ENCODE measurements at regions not wholly inside any gene's neighbourhood (a gene's known extent, or its start where the extent isn't known, plus 50 kb on each side); places are given as distances from the start of the nearest gene placed in this dataset.

- no peaks in the 10 kb centered on the region for H3K27me3 ChIP-seq (ENCODE audit: insufficient read depth, low read depth)
These were observed 204.1 kb downstream of the TTC8 start for GRCh38 chr14:89028462-89029134.

DNA sequence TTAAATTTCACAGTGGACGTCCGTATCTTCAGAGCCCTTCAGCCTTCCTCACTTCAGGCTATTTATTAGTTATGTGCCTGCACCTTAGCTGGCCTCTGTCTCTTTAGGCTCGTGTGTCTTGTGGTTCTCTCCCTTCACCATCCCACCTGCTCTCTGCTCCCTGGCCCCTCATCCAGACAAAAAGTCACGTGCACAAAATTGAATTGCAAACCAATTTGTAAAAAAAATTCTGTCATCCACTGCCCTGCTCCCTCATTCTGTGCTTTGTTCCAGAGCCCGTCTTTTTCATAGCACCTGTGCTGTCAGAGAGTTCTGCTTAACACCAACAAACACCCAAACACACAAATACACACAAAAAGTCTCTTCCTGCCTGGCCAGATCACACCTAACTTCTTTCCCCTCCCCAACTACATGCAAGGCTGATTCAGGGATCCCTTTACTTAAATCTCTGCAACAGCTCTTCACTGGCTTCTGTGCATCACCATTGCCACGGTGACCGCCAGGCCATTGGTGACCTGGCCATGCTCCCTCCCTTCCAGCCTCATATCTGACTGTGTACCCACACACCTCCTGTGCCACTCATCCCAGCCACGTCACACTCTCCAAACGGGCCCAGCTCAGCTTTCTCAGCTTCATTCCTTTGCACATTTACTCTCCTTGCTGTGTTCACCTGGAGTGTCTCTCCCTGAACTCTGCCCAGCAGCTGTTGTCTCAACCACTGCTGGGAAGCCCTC is 205.7 kb downstream of the TTC8 start:
- no peaks in the 10 kb centered on the region for H3K36me3 ChIP-seq (ENCODE audit: insufficient read depth)
- no peaks in the 10 kb centered on the region for H3K27me3 ChIP-seq (ENCODE audit: insufficient read depth, low read depth)
- TF ChIP-seq, protein P1, sequence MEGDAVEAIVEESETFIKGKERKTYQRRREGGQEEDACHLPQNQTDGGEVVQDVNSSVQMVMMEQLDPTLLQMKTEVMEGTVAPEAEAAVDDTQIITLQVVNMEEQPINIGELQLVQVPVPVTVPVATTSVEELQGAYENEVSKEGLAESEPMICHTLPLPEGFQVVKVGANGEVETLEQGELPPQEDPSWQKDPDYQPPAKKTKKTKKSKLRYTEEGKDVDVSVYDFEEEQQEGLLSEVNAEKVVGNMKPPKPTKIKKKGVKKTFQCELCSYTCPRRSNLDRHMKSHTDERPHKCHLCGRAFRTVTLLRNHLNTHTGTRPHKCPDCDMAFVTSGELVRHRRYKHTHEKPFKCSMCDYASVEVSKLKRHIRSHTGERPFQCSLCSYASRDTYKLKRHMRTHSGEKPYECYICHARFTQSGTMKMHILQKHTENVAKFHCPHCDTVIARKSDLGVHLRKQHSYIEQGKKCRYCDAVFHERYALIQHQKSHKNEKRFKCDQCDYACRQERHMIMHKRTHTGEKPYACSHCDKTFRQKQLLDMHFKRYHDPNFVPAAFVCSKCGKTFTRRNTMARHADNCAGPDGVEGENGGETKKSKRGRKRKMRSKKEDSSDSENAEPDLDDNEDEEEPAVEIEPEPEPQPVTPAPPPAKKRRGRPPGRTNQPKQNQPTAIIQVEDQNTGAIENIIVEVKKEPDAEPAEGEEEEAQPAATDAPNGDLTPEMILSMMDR (conservative IDR thresholded peaks at IDR 0.05; ENCODE audit: low read depth, low read length), result no peak
- H3K79me2 ChIP-seq (ENCODE audit: insufficient read depth, low read depth), result no peaks in the 10 kb centered on the region
- no peak overlapping the region for H3K4me3 ChIP-seq (IDR thresholded peaks at IDR 0.05; ENCODE audit: insufficient read depth, low read depth, low read length)
- H3K9ac ChIP-seq, result no peak overlapping the region
- no peak overlapping the region for H3K27ac ChIP-seq
- no peaks in the 10 kb centered on the region for H3K4me1 ChIP-seq (ENCODE audit: low read depth, poor library complexity, severe bottlenecking)
- H4K20me1 ChIP-seq (ENCODE audit: insufficient read depth), result no peaks in the 10 kb centered on the region
- H2AFZ ChIP-seq (ENCODE audit: low read depth), result no peak overlapping the region
- H3K4me2 ChIP-seq, result no peak overlapping the region

More at GRCh38 chr14:89028462-89029134, 204.1 kb downstream of the TTC8 start:
- H3K27ac ChIP-seq, result no peak overlapping the region
- no peak overlapping the region for H3K4me2 ChIP-seq
- H3K79me2 ChIP-seq (ENCODE audit: insufficient read depth, low read depth), result no peaks in the 10 kb centered on the region
- no peak overlapping the region for H3K9ac ChIP-seq
- H3K36me3 ChIP-seq (ENCODE audit: insufficient read depth), result no peaks in the 10 kb centered on the region
- no peaks in the 10 kb centered on the region for H3K4me1 ChIP-seq (ENCODE audit: low read depth, poor library complexity, severe bottlenecking)
- no peaks in the 10 kb centered on the region for H4K20me1 ChIP-seq (ENCODE audit: insufficient read depth)
- no peak overlapping the region for H3K4me3 ChIP-seq (IDR thresholded peaks at IDR 0.05; ENCODE audit: insufficient read depth, low read depth, low read length)
- H2AFZ ChIP-seq (ENCODE audit: low read depth), result no peak overlapping the region
- TF ChIP-seq, protein P1 (conservative IDR thresholded peaks at IDR 0.05; ENCODE audit: low read depth, low read length), result no peak

DNA sequence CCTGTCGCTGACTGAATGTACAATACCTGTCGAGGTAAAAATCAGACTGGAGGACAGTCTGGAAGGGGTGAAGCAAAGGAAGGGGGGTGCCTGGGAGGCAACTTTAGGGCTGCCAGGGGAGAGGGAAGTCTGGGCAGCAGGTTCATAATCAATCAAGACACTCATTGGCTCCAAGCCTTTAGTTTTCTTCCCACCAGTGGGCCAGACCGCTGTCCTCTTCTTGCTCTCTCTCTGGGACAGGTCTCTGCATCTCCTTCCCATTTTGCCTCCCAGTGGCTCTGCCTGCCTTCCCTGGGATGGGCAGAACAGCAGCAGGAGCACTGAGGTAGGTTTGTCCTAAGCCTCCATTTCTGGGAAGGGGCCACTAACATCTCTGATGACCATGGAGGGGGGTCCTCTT is 206.5 kb downstream of the TTC8 start:
- no peaks in the 10 kb centered on the region for H3K79me2 ChIP-seq (ENCODE audit: insufficient read depth, low read depth)
- H3K27ac ChIP-seq, result no peak overlapping the region
- H2AFZ ChIP-seq (ENCODE audit: low read depth), result no peak overlapping the region
- H4K20me1 ChIP-seq (ENCODE audit: insufficient read depth), result no peaks in the 10 kb centered on the region
- TF ChIP-seq, protein P1 (conservative IDR thresholded peaks at IDR 0.05; ENCODE audit: low read depth, low read length), result no peak
- H3K27me3 ChIP-seq (ENCODE audit: insufficient read depth, low read depth), result no peaks in the 10 kb centered on the region
- H3K4me3 ChIP-seq (IDR thresholded peaks at IDR 0.05; ENCODE audit: insufficient read depth, low read depth, low read length), result no peak overlapping the region
- no peaks in the 10 kb centered on the region for H3K4me1 ChIP-seq (ENCODE audit: low read depth, poor library complexity, severe bottlenecking)
- H3K4me2 ChIP-seq, result no peak overlapping the region
- no peak overlapping the region for H3K9ac ChIP-seq
- no peaks in the 10 kb centered on the region for H3K36me3 ChIP-seq (ENCODE audit: insufficient read depth)

GRCh38 chr14:89032086-89032649 is 207.7 kb downstream of the TTC8 start:
- Histone ChIP-seq H3K4me1 (ENCODE audit: low read depth, poor library complexity, severe bottlenecking) (no peaks in the 10 kb centered on the region), H3K27ac (no peak overlapping the region), H3K9ac (no peak overlapping the region), H3K4me3 (IDR thresholded peaks at IDR 0.05; ENCODE audit: insufficient read depth, low read depth, low read length) (no peak overlapping the region), H2AFZ (ENCODE audit: low read depth) (no peak overlapping the region), H3K4me2 (no peak overlapping the region), H4K20me1 (ENCODE audit: insufficient read depth) (no peaks in the 10 kb centered on the region), H3K79me2 (ENCODE audit: insufficient read depth, low read depth) (no peaks in the 10 kb centered on the region), H3K27me3 (ENCODE audit: insufficient read depth, low read depth) (no peaks in the 10 kb centered on the region), H3K36me3 (ENCODE audit: insufficient read depth) (no peaks in the 10 kb centered on the region)
- TF ChIP-seq, protein P1 (conservative IDR thresholded peaks at IDR 0.05; ENCODE audit: low read depth, low read length), result no peak
